GM12865 (cell line): ENCODE measurements at regions not wholly inside any gene's neighbourhood (a gene's known extent, or its start where the extent isn't known, plus 50 kb on each side); places are given as distances from the start of the nearest gene placed in this dataset.

ENCODE experiments used
- DNase-seq: peaks from one replicate; pipeline ENCODE4 v3.0.0; 2010; ENCODE audit warnings: low read depth
- H3K4me3 ChIP-seq: 2 replicates; pipeline ENCODE4 v1.5.1; 2011; ENCODE audit warnings: mild to moderate bottlenecking, low read depth, low read length, control low read depth
- CTCF ChIP-seq: IDR thresholded peaks from 2 replicates; pipeline ENCODE4 v1.5.1; 2011; ENCODE audit warnings: low read length, control low read depth, low read depth, inconsistent platforms; ENCODE audit not compliant: insufficient read depth; ENCODE audit errors: missing control alignments

DNA sequence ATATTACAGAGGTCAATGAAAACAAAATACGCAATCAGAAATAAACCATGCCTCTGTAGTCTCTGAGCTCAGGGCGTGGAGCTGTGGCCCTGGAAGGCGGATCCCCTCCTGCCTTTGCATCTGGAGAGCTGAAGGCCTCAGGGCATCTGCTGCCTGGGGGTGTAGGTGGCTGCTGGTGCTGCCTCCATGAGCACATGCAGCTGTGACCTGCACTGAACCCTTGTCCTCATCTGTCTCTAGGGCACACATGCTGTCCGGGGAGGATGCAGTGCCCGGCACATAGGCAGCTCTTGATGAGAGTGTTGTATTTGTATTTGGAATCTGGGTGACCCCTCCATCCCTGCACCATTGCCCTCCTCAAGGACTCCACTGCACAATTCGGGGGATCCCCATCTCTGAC, 185.7 kb downstream of the TEX29 start:
- H3K4me3 ChIP-seq: no peak overlapping the region
- DNase-seq: no peak
- no peak for TF ChIP-seq CTCF

DNA sequence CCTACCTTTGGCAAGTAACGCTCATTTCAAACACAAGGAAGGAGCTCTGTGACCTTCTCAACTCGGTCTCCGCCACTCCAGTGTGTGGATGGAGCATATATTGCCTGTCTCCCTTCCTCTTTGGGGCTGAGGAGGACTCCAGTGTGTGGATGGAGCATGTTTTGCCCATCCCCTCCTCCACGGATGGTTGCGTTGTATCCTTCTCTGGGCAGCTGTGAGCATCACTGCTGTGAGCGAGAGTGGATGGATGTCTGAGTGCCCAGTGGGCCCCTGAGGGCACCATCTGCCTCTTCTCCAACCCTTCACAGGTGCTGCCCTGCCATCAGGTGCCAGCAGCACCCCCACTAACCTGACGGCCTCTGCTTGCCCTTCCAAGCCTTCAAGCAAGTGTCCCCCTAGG, 186.2 kb downstream of the TEX29 start:
- no peak for TF ChIP-seq CTCF
- no peak overlapping the region for H3K4me3 ChIP-seq
- no peak for DNase-seq

GRCh38 chr13:111508164-111508870, 187.9 kb downstream of the TEX29 start:
- no peak for DNase-seq
- H3K4me3 ChIP-seq: no peak overlapping the region
- TF ChIP-seq CTCF: no peak

DNA sequence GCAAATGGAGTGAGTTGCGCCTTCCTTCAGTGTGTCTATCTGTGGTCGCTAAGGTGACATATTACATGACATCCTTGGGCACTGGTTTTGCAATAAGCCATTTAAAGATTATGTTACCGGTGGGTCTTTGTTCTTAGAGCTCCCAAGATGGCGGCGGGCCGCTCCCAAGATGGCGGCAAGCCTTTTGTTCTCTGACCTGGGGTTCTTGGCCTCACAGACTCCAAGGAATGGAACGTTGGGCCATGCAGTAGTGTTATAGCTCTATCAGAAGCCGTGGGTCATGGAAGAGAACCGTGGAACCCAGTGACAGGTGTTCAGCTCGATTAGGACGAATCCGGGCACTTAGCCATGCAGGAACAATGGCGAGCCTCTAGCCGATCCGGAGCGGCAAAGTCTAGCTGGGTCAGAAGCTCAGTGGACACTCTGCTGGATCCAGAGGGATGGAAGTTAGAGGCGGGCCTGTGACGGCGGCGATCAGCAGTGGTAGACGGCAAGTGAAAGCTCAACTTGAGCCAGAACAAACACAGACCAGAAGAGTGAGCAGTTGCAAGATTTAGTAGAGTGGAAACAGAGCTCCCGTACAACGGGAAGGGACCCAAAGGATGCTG, 188.6 kb downstream of the TEX29 start:
- H3K4me3 ChIP-seq: no peak overlapping the region
- no peak for TF ChIP-seq CTCF
- DNase-seq: no peak

- no peak for TF ChIP-seq CTCF
- DNase-seq: no peak
- H3K4me3 ChIP-seq: no peak overlapping the region
Measured at GRCh38 chr13:111510502-111511218, 190.2 kb downstream of the TEX29 start.

DNA sequence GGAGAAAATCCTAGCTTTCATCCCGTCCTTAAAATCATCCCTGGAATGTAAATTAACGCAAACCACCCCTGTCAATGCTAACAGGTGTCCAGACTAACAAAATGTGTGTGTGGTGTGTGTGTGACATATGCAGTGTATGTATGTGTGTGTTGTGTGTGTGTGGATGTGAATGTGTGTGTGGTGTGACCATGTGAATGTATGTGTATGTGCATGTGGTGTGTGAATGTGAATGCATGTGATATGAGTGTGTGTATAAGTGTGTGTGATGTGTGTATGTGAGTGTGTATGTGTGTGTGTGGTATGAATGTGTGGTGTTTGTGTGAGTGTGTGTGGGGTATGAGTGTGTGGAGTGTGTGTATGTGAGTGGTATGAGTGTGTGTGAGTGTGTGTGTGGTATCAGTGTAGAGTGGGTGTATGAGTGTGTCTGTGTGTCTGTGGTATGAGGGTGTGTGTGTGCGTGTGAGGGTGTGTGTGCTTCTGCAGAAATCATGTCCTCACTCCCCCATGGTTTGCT, 190.8 kb downstream of the TEX29 start:
- no peak for DNase-seq
- no peak for TF ChIP-seq CTCF
- H3K4me3 ChIP-seq: no peak overlapping the region
